HEK293 (cell line): ENCODE measurements at regions not wholly inside any gene's neighbourhood (a gene's known extent, or its start where the extent isn't known, plus 50 kb on each side); places are given as distances from the start of the nearest gene placed in this dataset.

Experiments
- ZNF114 ChIP-seq: fragments of 450-650 bp; formaldehyde crosslinking; IDR thresholded peaks from 2 replicates; pipeline ENCODE4 v1.5.0; 2017; ENCODE audit warnings: missing biosample characterization, missing genetic modification characterization
- ZNF133 ChIP-seq: fragments of 450-650 bp; formaldehyde crosslinking; IDR thresholded peaks from 2 replicates; pipeline ENCODE4 v1.5.1; 2016; ENCODE audit warnings: missing biosample characterization, missing genetic modification characterization
- ZNF239 ChIP-seq: fragments of 450-650 bp; formaldehyde crosslinking; IDR thresholded peaks from 2 replicates; pipeline ENCODE4 v1.5.1; 2016; ENCODE audit warnings: missing biosample characterization, missing genetic modification characterization
- ZNF670 ChIP-seq: fragments of 450-650 bp; formaldehyde crosslinking; IDR thresholded peaks from 2 replicates; pipeline ENCODE4 v1.5.1; 2016; ENCODE audit warnings: missing biosample characterization, missing genetic modification characterization, low read depth
- ZNF791 ChIP-seq: fragments of 450-650 bp; formaldehyde crosslinking; IDR thresholded peaks from 2 replicates; pipeline ENCODE4 v1.5.1; 2016; ENCODE audit warnings: missing biosample characterization, missing genetic modification characterization
- TF ChIP-seq, protein P1 (sequence below): IDR thresholded peaks from 2 replicates; pipeline ENCODE4 v1.6.1; 2011; ENCODE audit warnings: mild to moderate bottlenecking, low read depth, low read length, borderline replicate concordance
- TF ChIP-seq, protein P2 (sequence below): fragments of 450-650 bp; formaldehyde crosslinking; IDR thresholded peaks from 2 replicates; pipeline ENCODE4 v1.5.1; 2016; ENCODE audit warnings: missing biosample characterization, missing genetic modification characterization, low read depth
- TF ChIP-seq, protein P3 (sequence below): fragments of 450-650 bp; formaldehyde crosslinking; IDR thresholded peaks from 2 replicates; pipeline ENCODE4 v1.5.1; 2017; ENCODE audit warnings: missing biosample characterization, missing genetic modification characterization
- TF ChIP-seq, protein P4 (sequence below): fragments of 450-650 bp; formaldehyde crosslinking; IDR thresholded peaks from 2 replicates; pipeline ENCODE4 v1.5.1; 2017; ENCODE audit warnings: missing biosample characterization, mild to moderate bottlenecking, missing genetic modification characterization, moderate library complexity
- TF ChIP-seq, protein P5 (sequence below): fragments of 450-650 bp; formaldehyde crosslinking; IDR thresholded peaks from 2 replicates; pipeline ENCODE4 v1.5.1; 2016; ENCODE audit warnings: missing biosample characterization, missing genetic modification characterization
- TF ChIP-seq, protein P6 (sequence below): fragments of 450-650 bp; formaldehyde crosslinking; IDR thresholded peaks from 2 replicates; pipeline ENCODE4 v1.5.1; 2016; ENCODE audit warnings: missing biosample characterization, missing genetic modification characterization

DNA sequence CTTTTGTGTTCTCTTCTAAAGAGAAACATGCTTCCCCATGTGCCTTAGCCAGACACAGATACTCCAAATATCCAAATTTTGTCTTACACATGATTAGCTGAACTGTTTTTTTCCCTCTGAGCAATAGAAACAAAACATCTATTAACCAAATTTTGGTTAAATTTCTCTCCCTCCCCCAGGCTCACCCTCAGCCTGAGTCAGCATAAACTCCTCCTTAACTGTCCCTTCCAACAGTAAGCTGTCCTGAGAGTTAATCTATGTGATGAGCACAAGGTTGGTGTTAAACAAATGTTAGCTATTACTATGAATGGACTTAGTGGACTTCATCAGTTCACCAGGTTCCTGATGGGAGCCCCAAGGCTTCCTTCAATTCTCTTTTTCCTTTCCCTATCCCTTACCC is 108.5 kb downstream of the RSL24D1 start:
- TF ChIP-seq, protein P1, sequence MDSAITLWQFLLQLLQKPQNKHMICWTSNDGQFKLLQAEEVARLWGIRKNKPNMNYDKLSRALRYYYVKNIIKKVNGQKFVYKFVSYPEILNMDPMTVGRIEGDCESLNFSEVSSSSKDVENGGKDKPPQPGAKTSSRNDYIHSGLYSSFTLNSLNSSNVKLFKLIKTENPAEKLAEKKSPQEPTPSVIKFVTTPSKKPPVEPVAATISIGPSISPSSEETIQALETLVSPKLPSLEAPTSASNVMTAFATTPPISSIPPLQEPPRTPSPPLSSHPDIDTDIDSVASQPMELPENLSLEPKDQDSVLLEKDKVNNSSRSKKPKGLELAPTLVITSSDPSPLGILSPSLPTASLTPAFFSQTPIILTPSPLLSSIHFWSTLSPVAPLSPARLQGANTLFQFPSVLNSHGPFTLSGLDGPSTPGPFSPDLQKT, result no peak
- TF ChIP-seq, protein P2, sequence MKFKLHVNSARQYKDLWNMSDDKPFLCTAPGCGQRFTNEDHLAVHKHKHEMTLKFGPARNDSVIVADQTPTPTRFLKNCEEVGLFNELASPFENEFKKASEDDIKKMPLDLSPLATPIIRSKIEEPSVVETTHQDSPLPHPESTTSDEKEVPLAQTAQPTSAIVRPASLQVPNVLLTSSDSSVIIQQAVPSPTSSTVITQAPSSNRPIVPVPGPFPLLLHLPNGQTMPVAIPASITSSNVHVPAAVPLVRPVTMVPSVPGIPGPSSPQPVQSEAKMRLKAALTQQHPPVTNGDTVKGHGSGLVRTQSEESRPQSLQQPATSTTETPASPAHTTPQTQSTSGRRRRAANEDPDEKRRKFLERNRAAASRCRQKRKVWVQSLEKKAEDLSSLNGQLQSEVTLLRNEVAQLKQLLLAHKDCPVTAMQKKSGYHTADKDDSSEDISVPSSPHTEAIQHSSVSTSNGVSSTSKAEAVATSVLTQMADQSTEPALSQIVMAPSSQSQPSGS, result no peak
- TF ChIP-seq, protein P3, sequence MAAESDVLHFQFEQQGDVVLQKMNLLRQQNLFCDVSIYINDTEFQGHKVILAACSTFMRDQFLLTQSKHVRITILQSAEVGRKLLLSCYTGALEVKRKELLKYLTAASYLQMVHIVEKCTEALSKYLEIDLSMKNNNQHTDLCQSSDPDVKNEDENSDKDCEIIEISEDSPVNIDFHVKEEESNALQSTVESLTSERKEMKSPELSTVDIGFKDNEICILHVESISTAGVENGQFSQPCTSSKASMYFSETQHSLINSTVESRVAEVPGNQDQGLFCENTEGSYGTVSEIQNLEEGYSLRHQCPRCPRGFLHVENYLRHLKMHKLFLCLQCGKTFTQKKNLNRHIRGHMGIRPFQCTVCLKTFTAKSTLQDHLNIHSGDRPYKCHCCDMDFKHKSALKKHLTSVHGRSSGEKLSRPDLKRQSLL (tag by site-specific recombination), result no peak
- TF ChIP-seq ZNF239 (no peak), ZNF791 (tag by site-specific recombination) (no peak), ZNF133 (tag by site-specific recombination) (no peak), ZNF114 (no peak), ZNF670 (tag by site-specific recombination) (no peak)
- TF ChIP-seq, protein P4, sequence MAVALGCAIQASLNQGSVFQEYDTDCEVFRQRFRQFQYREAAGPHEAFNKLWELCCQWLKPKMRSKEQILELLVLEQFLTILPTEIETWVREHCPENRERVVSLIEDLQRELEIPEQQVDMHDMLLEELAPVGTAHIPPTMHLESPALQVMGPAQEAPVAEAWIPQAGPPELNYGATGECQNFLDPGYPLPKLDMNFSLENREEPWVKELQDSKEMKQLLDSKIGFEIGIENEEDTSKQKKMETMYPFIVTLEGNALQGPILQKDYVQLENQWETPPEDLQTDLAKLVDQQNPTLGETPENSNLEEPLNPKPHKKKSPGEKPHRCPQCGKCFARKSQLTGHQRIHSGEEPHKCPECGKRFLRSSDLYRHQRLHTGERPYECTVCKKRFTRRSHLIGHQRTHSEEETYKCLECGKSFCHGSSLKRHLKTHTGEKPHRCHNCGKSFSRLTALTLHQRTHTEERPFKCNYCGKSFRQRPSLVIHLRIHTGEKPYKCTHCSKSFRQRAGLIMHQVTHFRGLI (tag by site-specific recombination), result no peak
- TF ChIP-seq, protein P5, sequence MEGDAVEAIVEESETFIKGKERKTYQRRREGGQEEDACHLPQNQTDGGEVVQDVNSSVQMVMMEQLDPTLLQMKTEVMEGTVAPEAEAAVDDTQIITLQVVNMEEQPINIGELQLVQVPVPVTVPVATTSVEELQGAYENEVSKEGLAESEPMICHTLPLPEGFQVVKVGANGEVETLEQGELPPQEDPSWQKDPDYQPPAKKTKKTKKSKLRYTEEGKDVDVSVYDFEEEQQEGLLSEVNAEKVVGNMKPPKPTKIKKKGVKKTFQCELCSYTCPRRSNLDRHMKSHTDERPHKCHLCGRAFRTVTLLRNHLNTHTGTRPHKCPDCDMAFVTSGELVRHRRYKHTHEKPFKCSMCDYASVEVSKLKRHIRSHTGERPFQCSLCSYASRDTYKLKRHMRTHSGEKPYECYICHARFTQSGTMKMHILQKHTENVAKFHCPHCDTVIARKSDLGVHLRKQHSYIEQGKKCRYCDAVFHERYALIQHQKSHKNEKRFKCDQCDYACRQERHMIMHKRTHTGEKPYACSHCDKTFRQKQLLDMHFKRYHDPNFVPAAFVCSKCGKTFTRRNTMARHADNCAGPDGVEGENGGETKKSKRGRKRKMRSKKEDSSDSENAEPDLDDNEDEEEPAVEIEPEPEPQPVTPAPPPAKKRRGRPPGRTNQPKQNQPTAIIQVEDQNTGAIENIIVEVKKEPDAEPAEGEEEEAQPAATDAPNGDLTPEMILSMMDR (tag by site-specific recombination), result no peak
- TF ChIP-seq, protein P6, sequence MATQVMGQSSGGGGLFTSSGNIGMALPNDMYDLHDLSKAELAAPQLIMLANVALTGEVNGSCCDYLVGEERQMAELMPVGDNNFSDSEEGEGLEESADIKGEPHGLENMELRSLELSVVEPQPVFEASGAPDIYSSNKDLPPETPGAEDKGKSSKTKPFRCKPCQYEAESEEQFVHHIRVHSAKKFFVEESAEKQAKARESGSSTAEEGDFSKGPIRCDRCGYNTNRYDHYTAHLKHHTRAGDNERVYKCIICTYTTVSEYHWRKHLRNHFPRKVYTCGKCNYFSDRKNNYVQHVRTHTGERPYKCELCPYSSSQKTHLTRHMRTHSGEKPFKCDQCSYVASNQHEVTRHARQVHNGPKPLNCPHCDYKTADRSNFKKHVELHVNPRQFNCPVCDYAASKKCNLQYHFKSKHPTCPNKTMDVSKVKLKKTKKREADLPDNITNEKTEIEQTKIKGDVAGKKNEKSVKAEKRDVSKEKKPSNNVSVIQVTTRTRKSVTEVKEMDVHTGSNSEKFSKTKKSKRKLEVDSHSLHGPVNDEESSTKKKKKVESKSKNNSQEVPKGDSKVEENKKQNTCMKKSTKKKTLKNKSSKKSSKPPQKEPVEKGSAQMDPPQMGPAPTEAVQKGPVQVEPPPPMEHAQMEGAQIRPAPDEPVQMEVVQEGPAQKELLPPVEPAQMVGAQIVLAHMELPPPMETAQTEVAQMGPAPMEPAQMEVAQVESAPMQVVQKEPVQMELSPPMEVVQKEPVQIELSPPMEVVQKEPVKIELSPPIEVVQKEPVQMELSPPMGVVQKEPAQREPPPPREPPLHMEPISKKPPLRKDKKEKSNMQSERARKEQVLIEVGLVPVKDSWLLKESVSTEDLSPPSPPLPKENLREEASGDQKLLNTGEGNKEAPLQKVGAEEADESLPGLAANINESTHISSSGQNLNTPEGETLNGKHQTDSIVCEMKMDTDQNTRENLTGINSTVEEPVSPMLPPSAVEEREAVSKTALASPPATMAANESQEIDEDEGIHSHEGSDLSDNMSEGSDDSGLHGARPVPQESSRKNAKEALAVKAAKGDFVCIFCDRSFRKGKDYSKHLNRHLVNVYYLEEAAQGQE, result no peak
